Endodermal cell (in vitro differentiated cells): ENCODE measurements at regions not wholly inside any gene's neighbourhood (a gene's known extent, or its start where the extent isn't known, plus 50 kb on each side); places are given as distances from the start of the nearest gene placed in this dataset.
"Not testable (repeated sequence)": the region's sequence is repeated elsewhere in the genome, so short reads cannot be mapped to it uniquely, and the experiment has no call there.

Source experiments
- DNase-seq: peaks from one replicate; pipeline ENCODE4 v3.0.0-alpha.2; 2017
- H3K27ac ChIP-seq: 2 replicates; pipeline ENCODE4 v1.5.1; 2013; ENCODE audit warnings: mild to moderate bottlenecking, low read depth, low read length, moderate library complexity
- H3K27me3 ChIP-seq: 2 replicates; pipeline ENCODE4 v1.6.1; 2013; ENCODE audit warnings: mild to moderate bottlenecking, low read length, moderate library complexity; ENCODE audit not compliant: insufficient read depth, control insufficient read depth, poor library complexity, severe bottlenecking
- H3K36me3 ChIP-seq: 2 replicates; pipeline ENCODE4 v1.7.0; 2013; ENCODE audit warnings: mild to moderate bottlenecking, low read length, moderate library complexity; ENCODE audit not compliant: control insufficient read depth, insufficient read depth
- H3K4me1 ChIP-seq: one replicate; pipeline ENCODE4 v1.7.0; 2013; ENCODE audit warnings: low read length; ENCODE audit not compliant: control insufficient read depth, insufficient read depth
- H3K4me3 ChIP-seq: 2 replicates; pipeline ENCODE4 v1.5.1; 2013; ENCODE audit warnings: mild to moderate bottlenecking, low read length, moderate library complexity
- H3K9ac ChIP-seq: 2 replicates; pipeline ENCODE4 v1.6.1; 2013; ENCODE audit warnings: mild to moderate bottlenecking, low read length, moderate library complexity; ENCODE audit not compliant: poor library complexity, severe bottlenecking; ENCODE audit errors: extremely low read depth
- H3K9me3 ChIP-seq: 2 replicates; pipeline ENCODE4 v1.6.1; 2013; ENCODE audit warnings: mild to moderate bottlenecking, low read length, moderate library complexity; ENCODE audit not compliant: control insufficient read depth
- H3K27ac Mint-ChIP-seq: 2 replicates; pipeline ENCODE4 v1.8.0; 2020; ENCODE audit warnings: mixed read lengths
- H3K27me3 Mint-ChIP-seq: 2 replicates; pipeline ENCODE4 v1.8.0; 2021; ENCODE audit warnings: mild to moderate bottlenecking, mixed read lengths; ENCODE audit not compliant: insufficient read depth
- H3K36me3 Mint-ChIP-seq: 2 replicates; pipeline ENCODE4 v1.8.0; 2020; ENCODE audit warnings: low read depth, mixed read lengths
- H3K4me1 Mint-ChIP-seq: 2 replicates; pipeline ENCODE4 v1.8.0; 2020; ENCODE audit warnings: mixed read lengths
- H3K4me3 Mint-ChIP-seq: 2 replicates; pipeline ENCODE4 v1.8.0; 2020; ENCODE audit warnings: mild to moderate bottlenecking, moderate library complexity, mixed read lengths
- H3K9me3 Mint-ChIP-seq: 2 replicates; pipeline ENCODE4 v1.8.0; 2020; ENCODE audit warnings: mild to moderate bottlenecking, mixed read lengths
- WGBS, 2 experiments: methylation state at CpG; one replicate each; pipeline versions ENCODE4 v1.1.5 to v1.1.7; 2013; ENCODE audit warnings: missing lambda C conversion rate in 2 of 2, mixed read lengths in 1 of 2; ENCODE audit not compliant: insufficient coverage in 1 of 2, insufficient read length in 1 of 2; 5-methylcytosine and 5-hydroxymethylcytosine counted together
- TF ChIP-seq, protein P1 (sequence below): fragments of 200-600 bp; sonication (generic); conservative IDR thresholded peaks from 2 replicates; pipeline ENCODE4 v1.5.0; 2021; ENCODE audit warnings: antibody characterized with exemption, mild to moderate bottlenecking

DNA sequence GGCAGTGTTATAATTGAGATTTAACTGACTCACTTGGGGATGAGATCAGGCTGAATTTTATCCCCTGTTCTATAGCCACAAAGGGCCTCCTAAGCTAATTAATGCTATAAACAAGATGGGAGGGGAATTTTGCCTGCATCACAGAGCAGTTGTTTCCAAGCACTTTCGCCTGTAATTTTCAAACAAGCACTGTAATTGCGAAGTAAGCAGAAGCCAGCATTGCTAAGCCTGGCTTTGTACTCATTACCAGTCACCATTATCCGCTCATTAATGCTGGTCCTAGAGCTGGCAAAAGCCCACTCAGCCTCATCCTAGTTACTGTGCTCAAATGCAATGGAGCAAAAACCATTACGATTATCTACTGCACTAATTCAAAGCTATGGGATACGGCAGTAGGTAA, 356.6 kb upstream of the UBE2E2 start:
- Mint-ChIP-seq H3K36me3 (no peaks in the 10 kb centered on the region), H3K27me3 (no peaks in the 10 kb centered on the region), H3K27ac (no peak overlapping the region), H3K9me3 (peaks cover 10% of the 10 kb centered on the region), H3K4me1 (no peaks in the 10 kb centered on the region), H3K4me3 (no peak overlapping the region)
- 92 to 94% methylated on average over 5 of the region's 5 CpGs for WGBS, 2 experiments
- Histone ChIP-seq H3K9ac (no peak overlapping the region), H3K4me3 (no peak overlapping the region), H3K27me3 (no peaks in the 10 kb centered on the region), H3K9me3 (peaks cover 3% of the 10 kb centered on the region), H3K4me1 (no peaks in the 10 kb centered on the region), H3K36me3 (no peaks in the 10 kb centered on the region), H3K27ac (no peak overlapping the region)
- no peak for DNase-seq
- TF ChIP-seq, protein P1, sequence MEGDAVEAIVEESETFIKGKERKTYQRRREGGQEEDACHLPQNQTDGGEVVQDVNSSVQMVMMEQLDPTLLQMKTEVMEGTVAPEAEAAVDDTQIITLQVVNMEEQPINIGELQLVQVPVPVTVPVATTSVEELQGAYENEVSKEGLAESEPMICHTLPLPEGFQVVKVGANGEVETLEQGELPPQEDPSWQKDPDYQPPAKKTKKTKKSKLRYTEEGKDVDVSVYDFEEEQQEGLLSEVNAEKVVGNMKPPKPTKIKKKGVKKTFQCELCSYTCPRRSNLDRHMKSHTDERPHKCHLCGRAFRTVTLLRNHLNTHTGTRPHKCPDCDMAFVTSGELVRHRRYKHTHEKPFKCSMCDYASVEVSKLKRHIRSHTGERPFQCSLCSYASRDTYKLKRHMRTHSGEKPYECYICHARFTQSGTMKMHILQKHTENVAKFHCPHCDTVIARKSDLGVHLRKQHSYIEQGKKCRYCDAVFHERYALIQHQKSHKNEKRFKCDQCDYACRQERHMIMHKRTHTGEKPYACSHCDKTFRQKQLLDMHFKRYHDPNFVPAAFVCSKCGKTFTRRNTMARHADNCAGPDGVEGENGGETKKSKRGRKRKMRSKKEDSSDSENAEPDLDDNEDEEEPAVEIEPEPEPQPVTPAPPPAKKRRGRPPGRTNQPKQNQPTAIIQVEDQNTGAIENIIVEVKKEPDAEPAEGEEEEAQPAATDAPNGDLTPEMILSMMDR, result no peak

DNA sequence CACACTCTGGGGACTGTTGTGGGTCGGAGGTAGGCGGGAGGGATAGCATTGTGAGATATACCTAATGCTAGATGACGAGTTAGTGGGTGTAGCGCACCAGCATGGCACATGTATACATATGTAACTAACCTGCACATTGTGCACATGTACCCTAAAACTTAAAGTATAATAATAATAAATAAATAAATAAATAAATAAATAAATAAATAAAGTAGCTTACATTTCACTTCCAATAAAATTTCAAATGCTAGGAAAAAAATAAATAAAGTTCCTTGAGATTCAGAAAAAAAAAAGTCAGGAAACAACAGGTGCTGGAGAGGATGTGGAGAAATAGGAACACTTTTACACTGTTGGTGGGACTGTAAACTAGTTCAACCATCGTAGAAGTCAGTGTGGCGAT, 353.5 kb upstream of the UBE2E2 start:
- H3K36me3 Mint-ChIP-seq, H3K4me3 ChIP-seq, H3K9me3 ChIP-seq, H3K4me3 Mint-ChIP-seq, H3K27me3 ChIP-seq, H3K36me3 ChIP-seq, H3K9ac ChIP-seq, H3K4me1 Mint-ChIP-seq, DNase-seq, H3K4me1 ChIP-seq, H3K27ac Mint-ChIP-seq, H3K27me3 Mint-ChIP-seq, H3K27ac ChIP-seq: not testable (repeated sequence)
- H3K9me3 Mint-ChIP-seq, result peaks cover 13% of the 10 kb centered on the region
- 95% methylated on average over 2 of the region's 6 CpGs; no CpG with 5 or more reads in 1 of the 2 experiments for WGBS, 2 experiments

- Histone ChIP-seq H3K4me3 (no peak overlapping the region), H3K36me3 (no peaks in the 10 kb centered on the region), H3K9me3 (no peaks in the 10 kb centered on the region), H3K9ac (no peak overlapping the region), H3K4me1 (peaks cover 4% of the 10 kb centered on the region), H3K27ac (no peak overlapping the region), H3K27me3 (no peaks in the 10 kb centered on the region)
- no peaks in the 10 kb centered on the region for H3K36me3 Mint-ChIP-seq
- TF ChIP-seq, protein P1, result no peak
- no peaks in the 10 kb centered on the region for H3K27me3 Mint-ChIP-seq
- H3K9me3 Mint-ChIP-seq, result peaks cover 6% of the 10 kb centered on the region
- H3K4me1 Mint-ChIP-seq, result peaks cover 21% of the 10 kb centered on the region
- H3K4me3 Mint-ChIP-seq, result no peak overlapping the region
- no peak for DNase-seq
- 90 to 95% methylated on average over 2 to 3 of the region's 3 CpGs for WGBS, 2 experiments
- no peak overlapping the region for H3K27ac Mint-ChIP-seq
Measured at GRCh38 chr3:22856811-22857210, 346.3 kb upstream of the UBE2E2 start.

DNA sequence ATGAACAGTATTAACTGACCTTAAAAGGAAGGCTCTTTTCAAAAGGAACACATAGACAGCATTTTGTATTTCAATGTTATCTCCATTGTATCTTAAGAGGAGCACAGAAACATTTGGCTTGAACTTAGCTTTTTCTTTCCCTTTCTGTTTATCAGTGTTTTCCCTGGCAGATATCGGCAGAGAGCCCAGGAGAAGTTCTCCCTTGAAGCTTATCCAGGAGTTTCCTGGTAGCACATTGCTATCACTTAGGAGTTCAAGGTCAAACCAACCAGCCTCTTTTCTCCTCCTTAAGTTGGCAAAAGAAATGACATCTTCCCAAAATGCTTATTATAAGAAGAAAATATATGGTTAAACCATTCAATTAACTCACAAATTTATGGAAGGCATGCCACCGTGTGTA, 344.6 kb upstream of the UBE2E2 start:
- 70 to 86% methylated on average over 1 to 2 of the region's 2 CpGs for WGBS, 2 experiments
- Mint-ChIP-seq H3K27me3 (no peaks in the 10 kb centered on the region), H3K36me3 (no peaks in the 10 kb centered on the region), H3K4me3 (no peak overlapping the region), H3K9me3 (peaks cover 4% of the 10 kb centered on the region), H3K27ac (no peak overlapping the region), H3K4me1 (peaks cover 19% of the 10 kb centered on the region)
- no peak for DNase-seq
- no peak overlapping the region for H3K27ac ChIP-seq
- peaks cover 4% of the 10 kb centered on the region for H3K4me1 ChIP-seq
- H3K4me3 ChIP-seq, result no peak overlapping the region
- no peaks in the 10 kb centered on the region for H3K9me3 ChIP-seq
- TF ChIP-seq, protein P1, result no peak
- no peak overlapping the region for H3K9ac ChIP-seq
- H3K27me3 ChIP-seq, result no peaks in the 10 kb centered on the region
- no peaks in the 10 kb centered on the region for H3K36me3 ChIP-seq
